ENCODE measurements at regions not wholly inside any gene's neighbourhood (a gene's known extent, or its start where the extent isn't known, plus 50 kb on each side); places are given as distances from the start of the nearest gene placed in this dataset.

DNA sequence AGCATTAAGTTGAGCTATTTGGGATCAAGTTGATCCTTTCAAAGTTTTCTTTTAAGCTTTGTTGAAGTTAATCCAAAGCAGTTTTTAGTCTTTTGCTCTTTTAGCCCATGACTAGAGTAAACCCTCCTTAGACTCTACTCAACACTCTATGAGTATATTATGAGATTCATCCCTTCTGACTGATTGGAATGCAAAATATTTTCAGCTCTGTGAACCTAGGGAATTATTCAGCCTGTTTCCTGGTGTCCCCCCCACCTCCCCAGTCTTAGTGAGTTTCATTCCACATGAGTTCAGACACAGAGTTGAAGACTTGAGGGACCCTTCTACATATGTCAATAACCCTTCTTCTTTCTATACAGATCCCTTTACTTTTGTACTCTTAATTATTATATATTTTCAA, 413.7 kb downstream of the RFPL4B start:
- H3K4me1 ChIP-seq (ENCODE audit: insufficient read depth), result no peaks in the 10 kb centered on the region
- H3K27ac ChIP-seq (ENCODE audit: low read depth), result no peak overlapping the region
- no peaks in the 10 kb centered on the region for H4K20me1 ChIP-seq (replicated peaks; ENCODE audit: insufficient read depth)
- H3K79me2 ChIP-seq (replicated peaks; ENCODE audit: insufficient read depth), result no peaks in the 10 kb centered on the region
- ATAC-seq (no peak), DNase-seq (ENCODE audit: low spot score) (no peak)
- no peak overlapping the region for H3K4me3 ChIP-seq
- H3K27ac Mint-ChIP-seq, result no peak overlapping the region
- no peaks in the 10 kb centered on the region for H3K27me3 ChIP-seq (ENCODE audit: insufficient read depth)
- no peaks in the 10 kb centered on the region for H3K27me3 Mint-ChIP-seq (ENCODE audit: insufficient read depth, low read depth, poor library complexity)
- H3K9me2 ChIP-seq (ENCODE audit: insufficient read depth), result no peaks in the 10 kb centered on the region
- no peak overlapping the region for H3K4me2 ChIP-seq
- H3F3A ChIP-seq (replicated peaks; ENCODE audit: low read depth), result no peaks in the 10 kb centered on the region
- peaks cover 3% of the 10 kb centered on the region; the same call in 1 of the 3 replicates for H3K4me1 Mint-ChIP-seq
- no peak overlapping the region for H3K4me3 Mint-ChIP-seq
- TF ChIP-seq EZH2 (IDR thresholded peaks at IDR 0.05; ENCODE audit: low read depth, unreplicated experiment), result no peak
- no peak for TF ChIP-seq CREB1 (CRISPR knock-in tag; IDR thresholded peaks at IDR 0.05; ENCODE audit: low read depth)
- TF ChIP-seq ZNF114 (CRISPR knock-in tag; IDR thresholded peaks at IDR 0.05), result no peak
- TF ChIP-seq ZNF331 (CRISPR knock-in tag; IDR thresholded peaks at IDR 0.05; ENCODE audit: low read depth), result no peak
- no peak for TF ChIP-seq JUNB (IDR thresholded peaks at IDR 0.05; ENCODE audit: unreplicated experiment)
- no peak for TF ChIP-seq CTCF (conservative IDR thresholded peaks at IDR 0.05; ENCODE audit: low read depth in 2 of 2)
- TF ChIP-seq, protein P1, sequence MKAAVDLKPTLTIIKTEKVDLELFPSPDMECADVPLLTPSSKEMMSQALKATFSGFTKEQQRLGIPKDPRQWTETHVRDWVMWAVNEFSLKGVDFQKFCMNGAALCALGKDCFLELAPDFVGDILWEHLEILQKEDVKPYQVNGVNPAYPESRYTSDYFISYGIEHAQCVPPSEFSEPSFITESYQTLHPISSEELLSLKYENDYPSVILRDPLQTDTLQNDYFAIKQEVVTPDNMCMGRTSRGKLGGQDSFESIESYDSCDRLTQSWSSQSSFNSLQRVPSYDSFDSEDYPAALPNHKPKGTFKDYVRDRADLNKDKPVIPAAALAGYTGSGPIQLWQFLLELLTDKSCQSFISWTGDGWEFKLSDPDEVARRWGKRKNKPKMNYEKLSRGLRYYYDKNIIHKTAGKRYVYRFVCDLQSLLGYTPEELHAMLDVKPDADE (IDR thresholded peaks at IDR 0.05), result no peak
- no peak for TF ChIP-seq EZH2phosphoT487 (IDR thresholded peaks at IDR 0.05; ENCODE audit: unreplicated experiment)
- TF ChIP-seq POLR2AphosphoS5 (IDR thresholded peaks at IDR 0.05; ENCODE audit: low read depth), result no peak
- no peaks in the 10 kb centered on the region for H3K36me3 ChIP-seq (ENCODE audit: insufficient read depth)
- H3K36me3 Mint-ChIP-seq (ENCODE audit: low read depth), result no peaks in the 10 kb centered on the region
- H3K9me3 Mint-ChIP-seq, result 0 out of 3 replicates have a peak, but pooled peaks cover 3% of the 10 kb centered on the region
- no peak overlapping the region for H2AFZ ChIP-seq

GRCh38 chr6:112761740-112762139, 414.6 kb downstream of the RFPL4B start:
- H4K20me1 ChIP-seq (replicated peaks; ENCODE audit: insufficient read depth), result no peaks in the 10 kb centered on the region
- H3F3A ChIP-seq (replicated peaks; ENCODE audit: low read depth), result no peaks in the 10 kb centered on the region
- TF ChIP-seq NANOG (IDR thresholded peaks at IDR 0.05; ENCODE audit: borderline replicate concordance) (no peak), STAT1 (IDR thresholded peaks at IDR 0.05; ENCODE audit: unreplicated experiment) (no peak), ZNF114 (CRISPR knock-in tag; IDR thresholded peaks at IDR 0.05) (no peak), EZH2phosphoT487 (IDR thresholded peaks at IDR 0.05; ENCODE audit: unreplicated experiment) (no peak), JUNB (IDR thresholded peaks at IDR 0.05; ENCODE audit: unreplicated experiment) (no peak)
- peaks cover under 1% of the 10 kb centered on the region; the same call in 1 of the 3 replicates for H3K36me3 Mint-ChIP-seq (ENCODE audit: low read depth)
- peaks cover under 1% of the 10 kb centered on the region for H3K9me3 Mint-ChIP-seq
- no peak for DNase-seq (ENCODE audit: low spot score)
- H3K36me3 ChIP-seq (ENCODE audit: insufficient read depth), result no peaks in the 10 kb centered on the region
- no peak overlapping the region for H3K27ac Mint-ChIP-seq
- H3K4me1 Mint-ChIP-seq, result peaks cover 3% of the 10 kb centered on the region; the same call in 1 of the 3 replicates
- no peak for ATAC-seq
- H3K79me2 ChIP-seq (replicated peaks; ENCODE audit: insufficient read depth), result no peaks in the 10 kb centered on the region
- H3K27me3 Mint-ChIP-seq (ENCODE audit: insufficient read depth, low read depth, poor library complexity), result no peaks in the 10 kb centered on the region
- no peak overlapping the region for H2AFZ ChIP-seq
- H3K27me3 ChIP-seq (ENCODE audit: insufficient read depth), result no peaks in the 10 kb centered on the region
- no peak overlapping the region for H3K4me3 ChIP-seq
- no peaks in the 10 kb centered on the region for H3K9me2 ChIP-seq (ENCODE audit: insufficient read depth)
- no peak overlapping the region for H3K4me3 Mint-ChIP-seq
- H3K4me2 ChIP-seq, result no peak overlapping the region
- no peak overlapping the region for H3K27ac ChIP-seq (ENCODE audit: low read depth)
- H3K4me1 ChIP-seq (ENCODE audit: insufficient read depth), result no peaks in the 10 kb centered on the region
